ENCODE measurements at regions not wholly inside any gene's neighbourhood (a gene's known extent, or its start where the extent isn't known, plus 50 kb on each side); places are given as distances from the start of the nearest gene placed in this dataset.

DNA sequence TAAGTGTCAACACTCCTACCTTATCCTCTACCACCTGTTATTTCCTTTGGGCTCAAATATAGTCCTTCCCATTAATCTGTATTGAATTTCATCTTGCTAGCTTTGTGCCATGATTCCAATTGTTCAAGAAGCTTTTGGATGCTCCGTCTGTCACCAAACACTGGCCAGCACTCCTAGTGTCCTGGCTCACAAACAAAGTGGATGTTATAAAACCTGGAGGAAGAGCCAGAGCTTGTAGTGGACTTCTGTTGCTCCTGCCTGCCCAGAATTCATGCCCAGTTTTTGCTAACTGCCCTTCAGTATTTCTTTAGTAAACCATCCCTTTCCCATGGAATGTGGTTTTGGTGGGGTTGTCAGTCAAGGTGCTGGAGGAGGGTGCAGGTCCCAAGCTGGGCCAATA is 77.2 kb upstream of the HS3ST2 start:
- TF ChIP-seq, protein P1, sequence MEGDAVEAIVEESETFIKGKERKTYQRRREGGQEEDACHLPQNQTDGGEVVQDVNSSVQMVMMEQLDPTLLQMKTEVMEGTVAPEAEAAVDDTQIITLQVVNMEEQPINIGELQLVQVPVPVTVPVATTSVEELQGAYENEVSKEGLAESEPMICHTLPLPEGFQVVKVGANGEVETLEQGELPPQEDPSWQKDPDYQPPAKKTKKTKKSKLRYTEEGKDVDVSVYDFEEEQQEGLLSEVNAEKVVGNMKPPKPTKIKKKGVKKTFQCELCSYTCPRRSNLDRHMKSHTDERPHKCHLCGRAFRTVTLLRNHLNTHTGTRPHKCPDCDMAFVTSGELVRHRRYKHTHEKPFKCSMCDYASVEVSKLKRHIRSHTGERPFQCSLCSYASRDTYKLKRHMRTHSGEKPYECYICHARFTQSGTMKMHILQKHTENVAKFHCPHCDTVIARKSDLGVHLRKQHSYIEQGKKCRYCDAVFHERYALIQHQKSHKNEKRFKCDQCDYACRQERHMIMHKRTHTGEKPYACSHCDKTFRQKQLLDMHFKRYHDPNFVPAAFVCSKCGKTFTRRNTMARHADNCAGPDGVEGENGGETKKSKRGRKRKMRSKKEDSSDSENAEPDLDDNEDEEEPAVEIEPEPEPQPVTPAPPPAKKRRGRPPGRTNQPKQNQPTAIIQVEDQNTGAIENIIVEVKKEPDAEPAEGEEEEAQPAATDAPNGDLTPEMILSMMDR (IDR thresholded peaks at IDR 0.05): no peak
- TF ChIP-seq POLR2A (IDR thresholded peaks at IDR 0.05): no peak

All from esophagus squamous epithelium (tissue), 4 donors.